ENCODE measurements at regions not wholly inside any gene's neighbourhood (a gene's known extent, or its start where the extent isn't known, plus 50 kb on each side); places are given as distances from the start of the nearest gene placed in this dataset.

DNA sequence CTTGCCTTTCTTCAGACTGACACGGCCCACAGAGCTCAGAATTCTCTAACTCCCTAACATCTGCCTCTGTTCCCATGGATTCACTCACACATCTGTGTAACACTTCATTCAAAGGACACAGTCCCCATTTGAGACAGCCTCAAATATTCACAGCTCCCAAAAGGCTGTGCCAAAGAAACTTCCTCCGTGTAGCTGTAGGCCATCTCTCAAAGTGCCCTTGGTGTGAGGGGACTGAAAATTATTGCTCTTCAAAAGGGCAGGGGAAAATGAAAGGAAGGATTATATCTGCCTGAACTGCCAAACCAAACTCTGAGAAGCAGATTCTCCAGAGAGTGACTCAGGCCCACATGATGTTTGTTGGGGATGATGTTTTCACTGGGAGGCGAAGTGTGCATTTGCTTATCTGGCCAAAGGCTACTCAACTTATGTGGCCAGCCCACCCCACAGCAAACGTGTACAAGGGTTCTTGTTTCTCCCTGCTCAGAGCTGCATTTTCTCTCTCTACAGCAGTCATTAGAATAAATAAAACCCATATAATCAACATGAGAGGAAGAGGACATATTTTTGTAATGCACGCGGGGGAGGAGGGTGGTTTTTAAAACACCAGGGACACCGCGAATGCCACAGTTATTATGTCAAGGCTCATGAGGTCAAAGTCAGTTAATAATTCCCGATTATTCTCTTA is 302.4 kb upstream of the NFE2L3 start:
- ATAC-seq (ENCODE audit: insufficient read depth, low read depth) (no peak), DNase-seq (no peak)
- Histone ChIP-seq H3K4me1 (ENCODE audit: insufficient read depth, low read length) (no peaks in the 10 kb centered on the region), H3K27ac (ENCODE audit: low read length) (no peak overlapping the region), H3K4me3 (ENCODE audit: low read depth in 1 of 2, low read length in 2 of 2) (no peak overlapping the region), H3K4me2 (ENCODE audit: insufficient read depth, low read length) (no peak overlapping the region), H3K9ac (ENCODE audit: low read depth, low read length) (no peak overlapping the region), H3K9me3 (ENCODE audit: insufficient read depth, low read length, severe bottlenecking) (no peaks in the 10 kb centered on the region), H4K20me1 (ENCODE audit: insufficient read depth, low read length) (no peaks in the 10 kb centered on the region), H3K27me3 (ENCODE audit: insufficient read depth, low read length, poor library complexity) (peaks cover 31% of the 10 kb centered on the region), H2AFZ (ENCODE audit: low read depth, low read length) (no peak overlapping the region), H3K79me2 (ENCODE audit: insufficient read depth, low read length) (no peaks in the 10 kb centered on the region), H3K36me3 (ENCODE audit: insufficient read depth, low read length) (no peaks in the 10 kb centered on the region)
- TF ChIP-seq, protein P1, sequence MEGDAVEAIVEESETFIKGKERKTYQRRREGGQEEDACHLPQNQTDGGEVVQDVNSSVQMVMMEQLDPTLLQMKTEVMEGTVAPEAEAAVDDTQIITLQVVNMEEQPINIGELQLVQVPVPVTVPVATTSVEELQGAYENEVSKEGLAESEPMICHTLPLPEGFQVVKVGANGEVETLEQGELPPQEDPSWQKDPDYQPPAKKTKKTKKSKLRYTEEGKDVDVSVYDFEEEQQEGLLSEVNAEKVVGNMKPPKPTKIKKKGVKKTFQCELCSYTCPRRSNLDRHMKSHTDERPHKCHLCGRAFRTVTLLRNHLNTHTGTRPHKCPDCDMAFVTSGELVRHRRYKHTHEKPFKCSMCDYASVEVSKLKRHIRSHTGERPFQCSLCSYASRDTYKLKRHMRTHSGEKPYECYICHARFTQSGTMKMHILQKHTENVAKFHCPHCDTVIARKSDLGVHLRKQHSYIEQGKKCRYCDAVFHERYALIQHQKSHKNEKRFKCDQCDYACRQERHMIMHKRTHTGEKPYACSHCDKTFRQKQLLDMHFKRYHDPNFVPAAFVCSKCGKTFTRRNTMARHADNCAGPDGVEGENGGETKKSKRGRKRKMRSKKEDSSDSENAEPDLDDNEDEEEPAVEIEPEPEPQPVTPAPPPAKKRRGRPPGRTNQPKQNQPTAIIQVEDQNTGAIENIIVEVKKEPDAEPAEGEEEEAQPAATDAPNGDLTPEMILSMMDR (IDR thresholded peaks at IDR 0.05; ENCODE audit: borderline replicate concordance, extremely low read depth, low read length, poor library complexity, severe bottlenecking), result no peak
- TF ChIP-seq EZH2 (IDR thresholded peaks at IDR 0.05; ENCODE audit: borderline replicate concordance, low read depth, low read length, severe bottlenecking), result no peak

DNA sequence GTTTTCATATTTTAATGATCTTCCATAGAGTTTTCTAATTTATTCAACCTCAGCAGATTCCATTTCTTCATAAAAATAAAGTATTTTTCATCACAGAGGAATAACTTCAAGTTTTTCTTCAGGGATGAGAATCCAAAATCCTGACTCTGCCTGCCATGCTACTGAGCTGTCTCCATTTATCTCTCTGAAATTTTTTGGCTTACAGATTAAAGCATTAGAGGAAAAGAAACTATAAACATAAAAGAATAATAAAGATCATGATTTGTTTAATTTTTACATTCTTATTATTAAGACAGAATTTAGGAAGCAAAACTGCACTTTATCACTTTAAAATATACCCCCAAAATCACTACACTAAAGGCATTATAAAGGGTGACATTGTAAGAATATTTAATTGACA is 301.8 kb upstream of the NFE2L3 start:
- Histone ChIP-seq H3K27me3 (ENCODE audit: insufficient read depth, low read length, poor library complexity) (peaks cover 34% of the 10 kb centered on the region), H3K36me3 (ENCODE audit: insufficient read depth, low read length) (no peaks in the 10 kb centered on the region), H2AFZ (ENCODE audit: low read depth, low read length) (no peak overlapping the region), H3K4me1 (ENCODE audit: insufficient read depth, low read length) (no peaks in the 10 kb centered on the region), H4K20me1 (ENCODE audit: insufficient read depth, low read length) (no peaks in the 10 kb centered on the region), H3K9me3 (ENCODE audit: insufficient read depth, low read length, severe bottlenecking) (no peaks in the 10 kb centered on the region), H3K4me2 (ENCODE audit: insufficient read depth, low read length) (no peak overlapping the region), H3K79me2 (ENCODE audit: insufficient read depth, low read length) (no peaks in the 10 kb centered on the region), H3K27ac (ENCODE audit: low read length) (no peak overlapping the region), H3K9ac (ENCODE audit: low read depth, low read length) (no peak overlapping the region), H3K4me3 (ENCODE audit: low read depth in 1 of 2, low read length in 2 of 2) (no peak overlapping the region)
- DNase-seq (no peak), ATAC-seq (ENCODE audit: insufficient read depth, low read depth) (no peak)
- TF ChIP-seq, protein P1 (IDR thresholded peaks at IDR 0.05; ENCODE audit: borderline replicate concordance, extremely low read depth, low read length, poor library complexity, severe bottlenecking), result no peak
- TF ChIP-seq EZH2 (IDR thresholded peaks at IDR 0.05; ENCODE audit: borderline replicate concordance, low read depth, low read length, severe bottlenecking), result no peak

DNA sequence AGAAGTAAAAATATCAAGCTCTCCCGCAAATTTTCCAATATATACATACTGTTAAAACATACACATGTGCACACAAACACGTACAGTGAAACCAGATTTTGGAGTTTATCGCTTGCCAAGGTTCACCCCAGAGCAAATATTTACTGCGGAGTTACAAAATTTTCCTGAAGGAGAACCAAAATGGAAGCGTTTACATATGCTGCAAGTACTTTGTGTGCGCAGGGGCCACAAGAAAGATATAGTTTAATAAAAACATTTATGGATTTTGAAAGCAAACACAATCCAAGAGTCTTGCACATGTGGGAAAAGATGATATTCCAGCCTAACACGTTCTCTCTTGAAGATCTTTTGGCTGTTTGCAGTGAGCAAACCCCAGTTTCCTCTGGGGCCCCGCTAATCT is 301.3 kb upstream of the NFE2L3 start:
- H3K9ac ChIP-seq (ENCODE audit: low read depth, low read length), result no peak overlapping the region
- H3K4me2 ChIP-seq (ENCODE audit: insufficient read depth, low read length), result no peak overlapping the region
- H3K27ac ChIP-seq (ENCODE audit: low read length), result no peak overlapping the region
- DNase-seq (no peak), ATAC-seq (ENCODE audit: insufficient read depth, low read depth) (no peak)
- no peak overlapping the region for H2AFZ ChIP-seq (ENCODE audit: low read depth, low read length)
- no peaks in the 10 kb centered on the region for H3K9me3 ChIP-seq (ENCODE audit: insufficient read depth, low read length, severe bottlenecking)
- no peaks in the 10 kb centered on the region for H3K36me3 ChIP-seq (ENCODE audit: insufficient read depth, low read length)
- H3K4me1 ChIP-seq (ENCODE audit: insufficient read depth, low read length), result no peaks in the 10 kb centered on the region
- H3K79me2 ChIP-seq (ENCODE audit: insufficient read depth, low read length), result no peaks in the 10 kb centered on the region
- no peaks in the 10 kb centered on the region for H4K20me1 ChIP-seq (ENCODE audit: insufficient read depth, low read length)
- H3K4me3 ChIP-seq (ENCODE audit: low read depth in 1 of 2, low read length in 2 of 2), result no peak overlapping the region
- TF ChIP-seq EZH2 (IDR thresholded peaks at IDR 0.05; ENCODE audit: borderline replicate concordance, low read depth, low read length, severe bottlenecking), result no peak
- TF ChIP-seq, protein P1 (IDR thresholded peaks at IDR 0.05; ENCODE audit: borderline replicate concordance, extremely low read depth, low read length, poor library complexity, severe bottlenecking), result no peak
- H3K27me3 ChIP-seq (ENCODE audit: insufficient read depth, low read length, poor library complexity), result peaks cover 29% of the 10 kb centered on the region
